ENCODE measurements at regions not wholly inside any gene's neighbourhood (a gene's known extent, or its start where the extent isn't known, plus 50 kb on each side); places are given as distances from the start of the nearest gene placed in this dataset.

DNA sequence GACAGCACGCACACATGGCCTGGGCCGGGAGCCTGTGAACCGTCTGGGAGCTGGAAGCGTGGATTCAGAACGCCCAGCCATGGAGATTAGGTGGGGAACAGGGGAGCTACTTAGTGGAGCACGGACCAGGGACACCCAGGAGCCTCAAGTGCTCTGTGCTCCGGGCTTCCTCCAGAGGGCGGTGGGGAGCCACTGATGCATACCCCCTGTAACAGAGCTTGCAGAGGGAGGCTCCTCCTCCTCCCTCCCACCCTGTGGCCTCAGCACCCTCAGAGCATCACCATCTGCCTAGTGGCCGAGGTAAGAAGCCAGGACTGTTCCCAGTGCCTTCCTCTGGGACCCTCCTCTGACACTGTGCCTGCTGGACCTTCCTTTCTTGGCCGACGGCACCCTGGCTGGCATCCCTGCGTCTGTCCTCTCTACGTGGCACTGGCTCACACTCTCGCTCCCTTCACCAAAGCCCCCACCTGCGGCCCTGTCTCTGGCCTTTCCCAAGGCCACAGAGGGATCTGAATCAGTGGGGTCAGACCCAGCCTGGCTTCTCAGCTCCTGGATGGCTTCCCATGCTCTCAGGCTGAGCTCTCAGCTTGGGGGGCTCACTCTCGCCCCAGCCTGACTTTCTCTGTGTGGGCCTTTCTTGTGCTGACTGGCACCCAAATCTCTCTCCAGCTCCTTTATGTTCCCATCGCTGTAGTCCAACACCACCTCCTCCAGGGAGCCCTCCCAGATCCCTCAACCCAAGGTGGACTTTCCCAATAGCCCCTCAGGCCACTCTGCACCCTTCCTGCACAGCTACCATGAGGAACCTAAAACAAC lies 780.9 kb downstream of the BRD1 start:
- Histone ChIP-seq H3K36me3 (no peaks in the 10 kb centered on the region), H3K9me3 (no peaks in the 10 kb centered on the region), H3K27ac (no peak overlapping the region), H3K4me1 (no peaks in the 10 kb centered on the region), H3K4me3 (no peak overlapping the region), H3K27me3 (peaks cover 0 to 58% (median 11%) of the 10 kb centered on the region in 3 donors)
- TF ChIP-seq POLR2A (IDR thresholded peaks at IDR 0.05), result no peak
- no peak for TF ChIP-seq EP300 (IDR thresholded peaks at IDR 0.05)
- TF ChIP-seq CTCF (IDR thresholded peaks at IDR 0.05), result peak in 3 of 7 experiments; percentile 9 to 12 (median 11)
- no peak for TF ChIP-seq POLR2AphosphoS5 (IDR thresholded peaks at IDR 0.05)
- 52 to 60% (median 53%) methylated on average over 15 to 17 of the region's 17 CpGs for WGBS, 5 donors
- peak in 1 of 2 donors; percentile 83 for DNase-seq
- intact Hi-C loops (cut with DNase I; ENCODE audit: low total_unique reads), result no loop called here

- WGBS, 5 donors, result 44 to 65% (median 55%) methylated on average over 9 of the region's 9 CpGs
- H3K4me1 ChIP-seq, result no peaks in the 10 kb centered on the region
- DNase-seq, result no peak
- no peak for TF ChIP-seq EP300 (IDR thresholded peaks at IDR 0.05)
- no peak for TF ChIP-seq POLR2A (IDR thresholded peaks at IDR 0.05)
- no peak for TF ChIP-seq POLR2AphosphoS5 (IDR thresholded peaks at IDR 0.05)
- H3K27ac ChIP-seq, result no peak overlapping the region
- intact Hi-C loops (cut with DNase I; ENCODE audit: low total_unique reads), result no loop called here
- peaks cover 0 to 59% (median 11%) of the 10 kb centered on the region in 3 donors for H3K27me3 ChIP-seq
- no peaks in the 10 kb centered on the region for H3K9me3 ChIP-seq
- H3K4me3 ChIP-seq, result no peak overlapping the region
- H3K36me3 ChIP-seq, result no peaks in the 10 kb centered on the region
Observed at GRCh38 chr22:49046000-49046545, 781.6 kb downstream of the BRD1 start.

- intact Hi-C loops (cut with DNase I; ENCODE audit: low total_unique reads), result no loop called here
- 58 to 72% (median 67%) methylated on average over 12 of the region's 12 CpGs for WGBS, 5 donors
Observed at GRCh38 chr22:49045276-49045675, 782.4 kb downstream of the BRD1 start.

DNA sequence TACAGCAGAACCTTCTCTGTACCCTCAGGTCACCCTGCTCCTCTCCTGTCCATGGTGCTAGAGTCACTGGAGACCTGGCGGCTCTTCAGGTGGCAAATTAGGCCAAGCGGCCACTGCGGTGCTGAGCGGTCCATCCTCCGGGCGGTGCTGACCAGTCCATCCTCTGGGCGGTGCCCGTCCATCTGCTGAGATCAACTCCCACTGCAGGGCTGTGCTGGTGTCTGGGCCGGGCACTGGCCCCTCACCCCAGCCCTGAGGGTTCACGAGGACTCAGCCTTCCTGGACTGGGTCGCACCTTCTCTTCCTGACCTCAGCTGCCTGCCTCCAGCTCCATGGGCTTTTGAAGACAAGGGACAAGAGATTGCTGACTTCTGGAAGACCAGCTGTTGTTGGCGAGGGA lies 782.9 kb downstream of the BRD1 start:
- Histone ChIP-seq H3K27ac (no peak overlapping the region), H3K9me3 (no peaks in the 10 kb centered on the region), H3K4me3 (no peak overlapping the region), H3K36me3 (no peaks in the 10 kb centered on the region), H3K4me1 (no peaks in the 10 kb centered on the region), H3K27me3 (peaks cover 0 to 65% (median 11%) of the 10 kb centered on the region in 3 donors)
- 78 to 89% (median 88%) methylated on average over 11 to 12 of the region's 12 CpGs for WGBS, 5 donors
- DNase-seq, result no peak
- intact Hi-C loops (cut with DNase I; ENCODE audit: low total_unique reads), result no loop called here
- TF ChIP-seq POLR2AphosphoS5 (IDR thresholded peaks at IDR 0.05), result no peak
- no peak for TF ChIP-seq CTCF (IDR thresholded peaks at IDR 0.05)
- TF ChIP-seq POLR2A (IDR thresholded peaks at IDR 0.05), result no peak

More at GRCh38 chr22:49045276-49045675, 782.4 kb downstream of the BRD1 start:
- no peaks in the 10 kb centered on the region for H3K4me1 ChIP-seq
- TF ChIP-seq POLR2AphosphoS5 (IDR thresholded peaks at IDR 0.05), result no peak
- no peak for TF ChIP-seq EP300 (IDR thresholded peaks at IDR 0.05)
- TF ChIP-seq POLR2A (IDR thresholded peaks at IDR 0.05), result no peak
- TF ChIP-seq CTCF (IDR thresholded peaks at IDR 0.05), result no peak
- H3K36me3 ChIP-seq, result no peaks in the 10 kb centered on the region
- no peaks in the 10 kb centered on the region for H3K9me3 ChIP-seq
- H3K4me3 ChIP-seq, result no peak overlapping the region
- H3K27ac ChIP-seq, result no peak overlapping the region
- DNase-seq, result no peak
- H3K27me3 ChIP-seq, result peaks cover 0 to 65% (median 11%) of the 10 kb centered on the region in 3 donors
